ENCODE measurements at regions not wholly inside any gene's neighbourhood (a gene's known extent, or its start where the extent isn't known, plus 50 kb on each side); places are given as distances from the start of the nearest gene placed in this dataset.

GRCh38 chr13:75153834-75154233 lies 328.1 kb downstream of the TBC1D4 start:
- ChIA-PET POLR2A (no interaction called here), CTCF (interaction anchor here (0.6 kb wide), 1 partner anchor 1581 kb away, joined by 3 read pairs; no protein-coding TSS in a partner anchor)
- TF ChIP-seq, protein P1, sequence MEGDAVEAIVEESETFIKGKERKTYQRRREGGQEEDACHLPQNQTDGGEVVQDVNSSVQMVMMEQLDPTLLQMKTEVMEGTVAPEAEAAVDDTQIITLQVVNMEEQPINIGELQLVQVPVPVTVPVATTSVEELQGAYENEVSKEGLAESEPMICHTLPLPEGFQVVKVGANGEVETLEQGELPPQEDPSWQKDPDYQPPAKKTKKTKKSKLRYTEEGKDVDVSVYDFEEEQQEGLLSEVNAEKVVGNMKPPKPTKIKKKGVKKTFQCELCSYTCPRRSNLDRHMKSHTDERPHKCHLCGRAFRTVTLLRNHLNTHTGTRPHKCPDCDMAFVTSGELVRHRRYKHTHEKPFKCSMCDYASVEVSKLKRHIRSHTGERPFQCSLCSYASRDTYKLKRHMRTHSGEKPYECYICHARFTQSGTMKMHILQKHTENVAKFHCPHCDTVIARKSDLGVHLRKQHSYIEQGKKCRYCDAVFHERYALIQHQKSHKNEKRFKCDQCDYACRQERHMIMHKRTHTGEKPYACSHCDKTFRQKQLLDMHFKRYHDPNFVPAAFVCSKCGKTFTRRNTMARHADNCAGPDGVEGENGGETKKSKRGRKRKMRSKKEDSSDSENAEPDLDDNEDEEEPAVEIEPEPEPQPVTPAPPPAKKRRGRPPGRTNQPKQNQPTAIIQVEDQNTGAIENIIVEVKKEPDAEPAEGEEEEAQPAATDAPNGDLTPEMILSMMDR (IDR thresholded peaks at IDR 0.05; ENCODE audit: unreplicated experiment): no peak
- intact Hi-C loops (cut with micrococcal nuclease): no loop called here
- H3K27me3 Mint-ChIP-seq (ENCODE audit: insufficient read depth, unreplicated experiment): no peaks in the 10 kb centered on the region
- H3K36me3 Mint-ChIP-seq (ENCODE audit: insufficient read depth, unreplicated experiment): no peaks in the 10 kb centered on the region
- no peak overlapping the region for H3K4me3 Mint-ChIP-seq (ENCODE audit: unreplicated experiment)
- H3K9me3 Mint-ChIP-seq (ENCODE audit: unreplicated experiment): peaks cover 10% of the 10 kb centered on the region
- H3K27ac Mint-ChIP-seq (ENCODE audit: low read depth, unreplicated experiment): no peak overlapping the region
- H3K4me1 Mint-ChIP-seq (ENCODE audit: insufficient read depth, unreplicated experiment): no peaks in the 10 kb centered on the region
- peak; percentile 8 for DNase-seq (ENCODE audit: unreplicated experiment)
- no TSS peak for BruUV-seq (replicated peaks)

- DNase-seq (ENCODE audit: unreplicated experiment): no peak
- no peaks in the 10 kb centered on the region for H3K36me3 Mint-ChIP-seq (ENCODE audit: insufficient read depth, unreplicated experiment)
- H3K27ac Mint-ChIP-seq (ENCODE audit: low read depth, unreplicated experiment): no peak overlapping the region
- no peaks in the 10 kb centered on the region for H3K27me3 Mint-ChIP-seq (ENCODE audit: insufficient read depth, unreplicated experiment)
- TF ChIP-seq, protein P1 (IDR thresholded peaks at IDR 0.05; ENCODE audit: unreplicated experiment): no peak
- intact Hi-C loops (cut with micrococcal nuclease): no loop called here
- ChIA-PET POLR2A (no interaction called here), CTCF (interaction anchor here (0.6 kb wide), 1 partner anchor 1581 kb away, joined by 3 read pairs; no protein-coding TSS in a partner anchor)
- H3K4me1 Mint-ChIP-seq (ENCODE audit: insufficient read depth, unreplicated experiment): no peaks in the 10 kb centered on the region
- BruUV-seq (replicated peaks): no TSS peak
- H3K4me3 Mint-ChIP-seq (ENCODE audit: unreplicated experiment): no peak overlapping the region
- H3K9me3 Mint-ChIP-seq (ENCODE audit: unreplicated experiment): peaks cover 10% of the 10 kb centered on the region
Observed at GRCh38 chr13:75153386-75153785, 328.6 kb downstream of the TBC1D4 start.

- Mint-ChIP-seq H3K4me1 (ENCODE audit: insufficient read depth, unreplicated experiment) (peaks cover 1% of the 10 kb centered on the region), H3K36me3 (ENCODE audit: insufficient read depth, unreplicated experiment) (no peaks in the 10 kb centered on the region), H3K4me3 (ENCODE audit: unreplicated experiment) (no peak overlapping the region), H3K27ac (ENCODE audit: low read depth, unreplicated experiment) (no peak overlapping the region), H3K27me3 (ENCODE audit: insufficient read depth, unreplicated experiment) (no peaks in the 10 kb centered on the region), H3K9me3 (ENCODE audit: unreplicated experiment) (peaks cover 10% of the 10 kb centered on the region)
- ChIA-PET CTCF (no interaction called here), POLR2A (interaction anchor here (0.9 kb wide), 1 partner anchor 237 kb away, joined by 3 read pairs; no protein-coding TSS in a partner anchor)
- TF ChIP-seq, protein P1 (IDR thresholded peaks at IDR 0.05; ENCODE audit: unreplicated experiment): no peak
- BruUV-seq (replicated peaks): no TSS peak
- no peak for DNase-seq (ENCODE audit: unreplicated experiment)
- intact Hi-C loops (cut with micrococcal nuclease): no loop called here
Observed at GRCh38 chr13:75151081-75151643, 330.8 kb downstream of the TBC1D4 start.

GRCh38 chr13:75149776-75150175 lies 332.2 kb downstream of the TBC1D4 start:
- CTCF ChIA-PET: no interaction called here
- Mint-ChIP-seq H3K4me1 (ENCODE audit: insufficient read depth, unreplicated experiment) (peaks cover 7% of the 10 kb centered on the region), H3K36me3 (ENCODE audit: insufficient read depth, unreplicated experiment) (no peaks in the 10 kb centered on the region), H3K27ac (ENCODE audit: low read depth, unreplicated experiment) (no peak overlapping the region), H3K27me3 (ENCODE audit: insufficient read depth, unreplicated experiment) (no peaks in the 10 kb centered on the region), H3K9me3 (ENCODE audit: unreplicated experiment) (peaks cover 10% of the 10 kb centered on the region), H3K4me3 (ENCODE audit: unreplicated experiment) (no peak overlapping the region)
- no TSS peak for BruUV-seq (replicated peaks)
- POLR2A ChIA-PET: interaction anchor here (0.8 kb wide), 1 partner anchor 16 kb away, joined by 3 read pairs; no protein-coding TSS in a partner anchor
- TF ChIP-seq, protein P1 (IDR thresholded peaks at IDR 0.05; ENCODE audit: unreplicated experiment): no peak
- intact Hi-C loops (cut with micrococcal nuclease): no loop called here
- DNase-seq (ENCODE audit: unreplicated experiment): no peak
